NB4 (cell line): ENCODE measurements at regions not wholly inside any gene's neighbourhood (a gene's known extent, or its start where the extent isn't known, plus 50 kb on each side); places are given as distances from the start of the nearest gene placed in this dataset.

ENCODE experiments used
- CTCF ChIP-seq: IDR thresholded peaks from one replicate; pipeline ENCODE4 v1.5.1; 2012; ENCODE audit warnings: low read depth, low read length
- MAX ChIP-seq: IDR thresholded peaks from 2 replicates; pipeline ENCODE4 v1.6.1; 2011; ENCODE audit warnings: low read depth, low read length
- MYC ChIP-seq: IDR thresholded peaks from 2 replicates; pipeline ENCODE4 v1.6.1; 2011; ENCODE audit warnings: low read depth, low read length
- POLR2A ChIP-seq: IDR thresholded peaks from 2 replicates; pipeline ENCODE4 v1.6.1; 2011; ENCODE audit warnings: mild to moderate bottlenecking; ENCODE audit not compliant: insufficient read length; ENCODE audit errors: extremely low read depth

GRCh38 chr6:82785206-82785605 is 280.4 kb downstream of the UBE3D start:
- no peak for TF ChIP-seq CTCF
- no peak for TF ChIP-seq POLR2A
- no peak for TF ChIP-seq MAX
- no peak for TF ChIP-seq MYC
